ENCODE measurements at regions not wholly inside any gene's neighbourhood (a gene's known extent, or its start where the extent isn't known, plus 50 kb on each side); places are given as distances from the start of the nearest gene placed in this dataset.
"Not testable (repeated sequence)": the region's sequence is repeated elsewhere in the genome, so short reads cannot be mapped to it uniquely, and the experiment has no call there.

DNA sequence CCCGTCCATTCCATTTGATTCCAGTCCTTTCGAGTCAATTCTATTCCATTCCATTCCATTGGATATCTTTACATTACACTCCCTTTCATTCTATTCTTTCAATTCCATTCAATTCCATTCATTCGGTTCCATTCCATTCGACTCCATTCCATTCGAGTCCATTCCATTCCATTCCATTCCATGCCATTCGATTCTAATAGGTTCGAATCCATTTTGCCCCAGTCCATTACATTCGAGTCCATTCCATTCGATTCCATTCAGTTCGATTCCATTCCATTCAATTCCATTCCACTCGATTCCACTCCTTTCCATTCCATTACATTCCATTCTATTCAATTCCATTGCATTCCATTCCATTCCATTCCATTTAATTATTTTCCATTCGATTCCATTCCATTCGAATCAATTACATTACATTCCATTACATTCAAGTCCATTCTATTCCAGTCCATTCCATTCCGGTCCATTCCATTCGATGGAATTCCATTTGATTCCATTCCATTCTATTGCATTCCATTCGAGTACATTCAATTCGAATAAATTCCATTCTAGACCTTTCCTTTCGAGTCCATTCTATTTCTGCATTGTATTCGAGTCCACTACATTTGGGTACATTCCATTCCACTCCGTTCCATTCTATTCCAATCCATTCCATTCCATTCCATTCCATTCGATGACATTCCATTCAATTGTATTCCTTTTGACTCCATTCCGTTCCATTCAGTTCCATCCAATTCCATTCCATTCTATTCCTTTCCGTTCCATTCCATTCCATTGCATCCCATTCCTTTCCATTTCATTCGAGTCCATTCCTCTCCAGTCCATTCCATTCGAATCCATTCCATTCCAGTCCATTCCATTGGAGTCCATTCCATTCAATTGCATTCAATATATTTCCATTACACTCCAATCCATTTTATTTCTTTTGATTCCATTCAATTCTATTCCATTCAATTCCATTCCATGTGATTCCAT is 2604.8 kb upstream of the TPTE start:
- H3K4me3 ChIP-seq = no peak overlapping the region
- no peaks in the 10 kb centered on the region for H3K36me3 ChIP-seq (ENCODE audit: control insufficient read depth in 4 of 4, insufficient read depth in 4 of 4, low read length in 4 of 4)
- no peak overlapping the region for H3K9ac ChIP-seq (ENCODE audit: insufficient read depth in 1 of 2, low read length in 2 of 2)
- H3K9me3 ChIP-seq (ENCODE audit: control insufficient read depth in 4 of 4, insufficient read depth in 3 of 4, low read length in 3 of 4) = peaks cover 7 to 48% (median 18%) of the 10 kb centered on the region in 4 donors
- H3K4me1 ChIP-seq (ENCODE audit: control insufficient read depth in 5 of 5, insufficient read depth in 5 of 5, low read length in 5 of 5) = no peaks in the 10 kb centered on the region
- ATAC-seq (ENCODE audit: insufficient read depth, low FRiP score) (no peak), DNase-seq (no peak)
- TF ChIP-seq, protein P1, sequence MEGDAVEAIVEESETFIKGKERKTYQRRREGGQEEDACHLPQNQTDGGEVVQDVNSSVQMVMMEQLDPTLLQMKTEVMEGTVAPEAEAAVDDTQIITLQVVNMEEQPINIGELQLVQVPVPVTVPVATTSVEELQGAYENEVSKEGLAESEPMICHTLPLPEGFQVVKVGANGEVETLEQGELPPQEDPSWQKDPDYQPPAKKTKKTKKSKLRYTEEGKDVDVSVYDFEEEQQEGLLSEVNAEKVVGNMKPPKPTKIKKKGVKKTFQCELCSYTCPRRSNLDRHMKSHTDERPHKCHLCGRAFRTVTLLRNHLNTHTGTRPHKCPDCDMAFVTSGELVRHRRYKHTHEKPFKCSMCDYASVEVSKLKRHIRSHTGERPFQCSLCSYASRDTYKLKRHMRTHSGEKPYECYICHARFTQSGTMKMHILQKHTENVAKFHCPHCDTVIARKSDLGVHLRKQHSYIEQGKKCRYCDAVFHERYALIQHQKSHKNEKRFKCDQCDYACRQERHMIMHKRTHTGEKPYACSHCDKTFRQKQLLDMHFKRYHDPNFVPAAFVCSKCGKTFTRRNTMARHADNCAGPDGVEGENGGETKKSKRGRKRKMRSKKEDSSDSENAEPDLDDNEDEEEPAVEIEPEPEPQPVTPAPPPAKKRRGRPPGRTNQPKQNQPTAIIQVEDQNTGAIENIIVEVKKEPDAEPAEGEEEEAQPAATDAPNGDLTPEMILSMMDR (IDR thresholded peaks at IDR 0.05; ENCODE audit: control extremely low read depth, extremely low read depth) = no peak
- no peak overlapping the region for H3K27ac ChIP-seq (ENCODE audit: low read depth in 1 of 2, low read length in 1 of 2)
- WGBS, 2 donors = 75 to 78% methylated on average over 25 of the region's 25 CpGs
- no peaks in the 10 kb centered on the region for H3K27me3 ChIP-seq (ENCODE audit: control insufficient read depth in 3 of 3, insufficient read depth in 3 of 3, low read length in 2 of 3)

DNA sequence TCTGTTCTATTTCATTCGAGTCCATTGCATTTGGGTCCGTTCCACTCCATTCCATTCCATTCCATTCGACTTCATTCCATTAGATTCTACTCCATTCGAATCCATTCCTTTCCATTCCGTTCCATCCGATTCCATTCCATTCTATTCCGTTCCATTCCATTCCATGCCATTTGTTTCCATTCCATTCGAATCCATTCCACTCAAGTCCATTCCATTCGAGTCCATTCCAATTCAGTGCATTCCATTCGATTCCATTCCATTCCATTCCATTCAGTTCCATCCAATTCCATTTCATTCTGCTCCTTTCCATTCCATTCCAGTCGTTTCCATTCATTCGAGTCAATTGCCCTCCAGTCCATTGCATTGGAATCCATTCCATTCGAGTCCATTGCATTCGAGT is 2603.7 kb upstream of the TPTE start:
- H3K4me3 ChIP-seq = no peak overlapping the region
- ATAC-seq (ENCODE audit: insufficient read depth, low FRiP score) (no peak), DNase-seq (no peak)
- no peaks in the 10 kb centered on the region for H3K27me3 ChIP-seq (ENCODE audit: control insufficient read depth in 3 of 3, insufficient read depth in 3 of 3, low read length in 2 of 3)
- TF ChIP-seq, protein P1 (IDR thresholded peaks at IDR 0.05; ENCODE audit: control extremely low read depth, extremely low read depth) = no peak
- no peak overlapping the region for H3K9ac ChIP-seq (ENCODE audit: insufficient read depth in 1 of 2, low read length in 2 of 2)
- H3K36me3 ChIP-seq (ENCODE audit: control insufficient read depth in 4 of 4, insufficient read depth in 4 of 4, low read length in 4 of 4) = no peaks in the 10 kb centered on the region
- no peak overlapping the region for H3K27ac ChIP-seq (ENCODE audit: low read depth in 1 of 2, low read length in 1 of 2)
- WGBS, 2 donors = 63 to 74% methylated on average over 14 of the region's 14 CpGs
- no peaks in the 10 kb centered on the region for H3K4me1 ChIP-seq (ENCODE audit: control insufficient read depth in 5 of 5, insufficient read depth in 5 of 5, low read length in 5 of 5)
- peaks cover 7 to 48% (median 23%) of the 10 kb centered on the region in 4 donors for H3K9me3 ChIP-seq (ENCODE audit: control insufficient read depth in 4 of 4, insufficient read depth in 3 of 4, low read length in 3 of 4)

DNA sequence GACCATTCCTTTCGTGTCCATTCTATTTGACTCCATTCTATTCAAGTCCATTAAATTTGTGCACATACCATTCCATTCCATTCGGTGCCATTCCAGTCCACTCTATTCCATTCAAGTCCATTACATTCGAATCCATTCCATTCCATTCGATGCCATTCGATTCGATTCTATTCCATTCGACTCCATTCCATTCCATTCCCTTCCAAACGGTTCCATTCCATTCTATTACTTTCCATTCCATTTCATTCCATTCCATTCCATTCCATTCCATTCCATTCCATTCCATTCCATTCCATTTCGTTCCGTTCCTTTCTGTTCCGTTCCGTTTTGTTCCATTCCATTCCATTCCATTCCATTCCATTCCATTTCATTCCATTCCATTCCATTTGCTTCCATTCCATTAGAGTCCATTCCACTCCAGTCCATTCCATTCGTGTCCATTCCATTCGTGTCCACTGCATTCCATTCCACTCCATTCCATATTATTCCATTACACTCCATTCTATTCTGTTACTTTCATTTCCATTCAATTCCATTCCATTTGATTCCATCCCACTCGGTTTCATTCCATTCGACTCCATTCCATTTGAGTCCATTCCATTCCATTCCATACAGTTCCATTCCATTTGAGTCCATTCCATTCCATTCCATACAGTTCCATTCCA is 2595.3 kb upstream of the TPTE start:
- H3K9ac ChIP-seq (ENCODE audit: insufficient read depth in 1 of 2, low read length in 2 of 2); H3K36me3 ChIP-seq (ENCODE audit: control insufficient read depth in 4 of 4, insufficient read depth in 4 of 4, low read length in 4 of 4); H3K27me3 ChIP-seq (ENCODE audit: control insufficient read depth in 3 of 3, insufficient read depth in 3 of 3, low read length in 2 of 3); H3K27ac ChIP-seq (ENCODE audit: low read depth in 1 of 2, low read length in 1 of 2); H3K4me1 ChIP-seq (ENCODE audit: control insufficient read depth in 5 of 5, insufficient read depth in 5 of 5, low read length in 5 of 5); H3K4me3 ChIP-seq; DNase-seq: not testable (repeated sequence)
- ATAC-seq (ENCODE audit: insufficient read depth, low FRiP score) = peak; percentile 54
- H3K9me3 ChIP-seq (ENCODE audit: control insufficient read depth in 4 of 4, insufficient read depth in 3 of 4, low read length in 3 of 4) = peaks cover 9 to 64% (median 49%) of the 10 kb centered on the region in 4 donors
- WGBS, 2 donors = 69 to 72% methylated on average over 16 of the region's 16 CpGs

DNA sequence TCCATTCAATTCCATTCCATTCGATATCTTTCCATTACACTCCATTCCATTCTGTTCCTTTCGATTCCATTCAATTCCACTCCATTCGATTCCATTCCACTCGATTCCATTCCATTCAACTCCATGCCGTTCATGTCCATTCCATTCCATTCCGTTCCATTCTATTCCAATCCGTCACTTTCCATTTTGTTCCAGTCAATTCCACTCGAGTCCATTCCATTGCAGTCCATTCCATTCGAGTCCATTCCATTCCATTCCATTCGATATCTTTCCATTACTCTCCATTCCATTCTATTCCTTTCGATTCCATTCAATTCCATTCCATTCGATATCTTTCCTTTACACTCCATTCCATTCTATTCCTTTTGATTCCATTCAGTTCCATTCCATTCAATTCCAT is 2592.9 kb upstream of the TPTE start:
- not testable (repeated sequence) for H3K27me3 ChIP-seq (ENCODE audit: control insufficient read depth in 3 of 3, insufficient read depth in 3 of 3, low read length in 2 of 3); H3K4me3 ChIP-seq; ATAC-seq (ENCODE audit: insufficient read depth, low FRiP score); H3K4me1 ChIP-seq (ENCODE audit: control insufficient read depth in 5 of 5, insufficient read depth in 5 of 5, low read length in 5 of 5); H3K36me3 ChIP-seq (ENCODE audit: control insufficient read depth in 4 of 4, insufficient read depth in 4 of 4, low read length in 4 of 4); H3K9ac ChIP-seq (ENCODE audit: insufficient read depth in 1 of 2, low read length in 2 of 2); DNase-seq; H3K27ac ChIP-seq (ENCODE audit: low read depth in 1 of 2, low read length in 1 of 2)
- peaks cover 10 to 84% (median 48%) of the 10 kb centered on the region in 4 donors for H3K9me3 ChIP-seq (ENCODE audit: control insufficient read depth in 4 of 4, insufficient read depth in 3 of 4, low read length in 3 of 4)
- WGBS, 2 donors = 73 to 78% methylated on average over 12 of the region's 12 CpGs

DNA sequence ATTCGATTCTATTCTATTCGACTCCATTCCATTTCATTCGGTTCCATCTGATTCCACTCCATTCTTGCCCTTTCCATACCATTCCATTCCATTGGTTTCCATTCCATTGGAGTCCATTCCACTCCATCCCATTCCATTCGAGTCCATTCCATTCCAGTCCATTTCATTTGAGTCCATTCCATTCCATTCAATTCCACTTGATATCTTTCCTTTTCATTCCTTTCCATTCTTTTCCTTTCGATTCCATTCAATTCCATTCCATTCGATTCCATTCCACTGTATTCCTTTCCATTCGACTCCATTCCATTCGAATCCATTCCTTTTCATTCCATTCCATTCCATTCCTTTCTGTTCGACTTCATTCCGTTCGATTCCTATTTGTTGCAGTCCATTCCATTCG is 2591.8 kb upstream of the TPTE start:
- 74 to 80% methylated on average over 12 of the region's 12 CpGs for WGBS, 2 donors

DNA sequence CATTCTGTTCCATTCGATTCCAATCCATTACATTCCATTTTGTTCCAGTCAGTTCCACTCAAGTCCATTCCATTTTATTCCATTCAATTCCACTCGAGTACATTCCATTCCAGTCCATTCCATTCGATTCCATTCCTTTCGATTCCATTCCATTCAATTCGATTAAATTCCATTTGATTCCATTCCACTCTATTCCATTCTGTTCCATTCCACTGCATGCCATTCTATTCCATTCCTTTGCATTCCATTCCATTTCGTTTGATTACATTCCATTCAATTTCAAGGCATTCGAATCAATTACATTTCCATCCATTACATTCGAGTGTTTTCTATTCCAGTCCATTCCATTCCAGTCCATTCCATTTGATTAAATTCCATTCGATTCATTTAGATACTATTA is 2590.9 kb upstream of the TPTE start:
- not testable (repeated sequence) for H3K4me3 ChIP-seq; H3K27me3 ChIP-seq (ENCODE audit: control insufficient read depth in 3 of 3, insufficient read depth in 3 of 3, low read length in 2 of 3); H3K9ac ChIP-seq (ENCODE audit: insufficient read depth in 1 of 2, low read length in 2 of 2); H3K27ac ChIP-seq (ENCODE audit: low read depth in 1 of 2, low read length in 1 of 2); ATAC-seq (ENCODE audit: insufficient read depth, low FRiP score); H3K4me1 ChIP-seq (ENCODE audit: control insufficient read depth in 5 of 5, insufficient read depth in 5 of 5, low read length in 5 of 5); H3K36me3 ChIP-seq (ENCODE audit: control insufficient read depth in 4 of 4, insufficient read depth in 4 of 4, low read length in 4 of 4); DNase-seq
- peaks cover 13 to 84% (median 47%) of the 10 kb centered on the region in 4 donors for H3K9me3 ChIP-seq (ENCODE audit: control insufficient read depth in 4 of 4, insufficient read depth in 3 of 4, low read length in 3 of 4)
- WGBS, 2 donors = 60 to 66% methylated on average over 9 of the region's 9 CpGs

More for the DNA sequence above, 2591.8 kb upstream of the TPTE start:
- not testable (repeated sequence) for H3K4me3 ChIP-seq; DNase-seq; H3K9ac ChIP-seq (ENCODE audit: insufficient read depth in 1 of 2, low read length in 2 of 2); ATAC-seq (ENCODE audit: insufficient read depth, low FRiP score); H3K27me3 ChIP-seq (ENCODE audit: control insufficient read depth in 3 of 3, insufficient read depth in 3 of 3, low read length in 2 of 3); H3K4me1 ChIP-seq (ENCODE audit: control insufficient read depth in 5 of 5, insufficient read depth in 5 of 5, low read length in 5 of 5); H3K27ac ChIP-seq (ENCODE audit: low read depth in 1 of 2, low read length in 1 of 2); H3K36me3 ChIP-seq (ENCODE audit: control insufficient read depth in 4 of 4, insufficient read depth in 4 of 4, low read length in 4 of 4)
- H3K9me3 ChIP-seq (ENCODE audit: control insufficient read depth in 4 of 4, insufficient read depth in 3 of 4, low read length in 3 of 4) = peaks cover 10 to 84% (median 49%) of the 10 kb centered on the region in 4 donors
